Skeletal muscle satellite cell (primary cell): ENCODE measurements at regions not wholly inside any gene's neighbourhood (a gene's known extent, or its start where the extent isn't known, plus 50 kb on each side); places are given as distances from the start of the nearest gene placed in this dataset.

ENCODE experiments used
- H3K27me3 ChIP-seq: 2 replicates; pipeline ENCODE4 v1.7.0; 2013; ENCODE audit warnings: low read length; ENCODE audit not compliant: control insufficient read depth, insufficient read depth
- H3K36me3 ChIP-seq: 2 replicates; pipeline ENCODE4 v1.7.0; 2013; ENCODE audit warnings: mild to moderate bottlenecking, control low read depth, low read length; ENCODE audit not compliant: insufficient read depth
- H3K4me1 ChIP-seq: 2 replicates; pipeline ENCODE4 v1.7.0; 2013; ENCODE audit warnings: low read length; ENCODE audit not compliant: control insufficient read depth, insufficient read depth
- H3K4me2 ChIP-seq: 2 replicates; pipeline ENCODE4 v1.7.0; 2013; ENCODE audit warnings: mild to moderate bottlenecking, low read length
- H3K4me3 ChIP-seq: 2 replicates; pipeline ENCODE4 v1.7.0; 2013; ENCODE audit warnings: low read length
- H3K9ac ChIP-seq: 2 replicates; pipeline ENCODE4 v1.7.0; 2013; ENCODE audit warnings: mild to moderate bottlenecking, low read depth, low read length, moderate library complexity
- H3K9me3 ChIP-seq: replicated peaks from 2 replicates; pipeline ENCODE4 v1.7.0; 2013; ENCODE audit warnings: mild to moderate bottlenecking, control low read depth, low read length

- H3K36me3 ChIP-seq: no peaks in the 10 kb centered on the region
- no peaks in the 10 kb centered on the region for H3K27me3 ChIP-seq
Measured at GRCh38 chr12:105864316-105864715, 274.4 kb downstream of the NUAK1 start.

GRCh38 chr12:105864901-105865300, 273.9 kb downstream of the NUAK1 start:
- H3K4me3 ChIP-seq: no peak overlapping the region
- no peak overlapping the region for H3K9ac ChIP-seq
- H3K9me3 ChIP-seq: no peaks in the 10 kb centered on the region
- no peak overlapping the region for H3K4me2 ChIP-seq
- no peaks in the 10 kb centered on the region for H3K36me3 ChIP-seq
- H3K4me1 ChIP-seq: no peaks in the 10 kb centered on the region
- no peaks in the 10 kb centered on the region for H3K27me3 ChIP-seq

More at GRCh38 chr12:105864316-105864715, 274.4 kb downstream of the NUAK1 start:
- Histone ChIP-seq H3K9me3 (no peaks in the 10 kb centered on the region), H3K4me1 (no peaks in the 10 kb centered on the region), H3K4me3 (no peak overlapping the region), H3K4me2 (no peak overlapping the region), H3K9ac (no peak overlapping the region)

- no peaks in the 10 kb centered on the region for H3K9me3 ChIP-seq
- no peaks in the 10 kb centered on the region for H3K36me3 ChIP-seq
- no peak overlapping the region for H3K9ac ChIP-seq
- no peak overlapping the region for H3K4me3 ChIP-seq
- no peaks in the 10 kb centered on the region for H3K27me3 ChIP-seq
- no peaks in the 10 kb centered on the region for H3K4me1 ChIP-seq
- H3K4me2 ChIP-seq: no peak overlapping the region
Measured at GRCh38 chr12:105865886-105866285, 272.9 kb downstream of the NUAK1 start.

GRCh38 chr12:105874121-105874520, 264.6 kb downstream of the NUAK1 start:
- H3K27me3 ChIP-seq: no peaks in the 10 kb centered on the region
- H3K36me3 ChIP-seq: no peaks in the 10 kb centered on the region
- no peak overlapping the region for H3K4me3 ChIP-seq
- no peak overlapping the region for H3K9ac ChIP-seq
- no peak overlapping the region for H3K4me2 ChIP-seq
- no peaks in the 10 kb centered on the region for H3K9me3 ChIP-seq
- H3K4me1 ChIP-seq: no peaks in the 10 kb centered on the region

- H3K4me1 ChIP-seq: no peaks in the 10 kb centered on the region
- no peaks in the 10 kb centered on the region for H3K27me3 ChIP-seq
- no peaks in the 10 kb centered on the region for H3K9me3 ChIP-seq
- H3K36me3 ChIP-seq: no peaks in the 10 kb centered on the region
- H3K9ac ChIP-seq: no peak overlapping the region
- no peak overlapping the region for H3K4me2 ChIP-seq
- H3K4me3 ChIP-seq: no peak overlapping the region
Measured at GRCh38 chr12:105876396-105876927, 262.3 kb downstream of the NUAK1 start.

GRCh38 chr12:105878964-105879363, 259.8 kb downstream of the NUAK1 start:
- H3K9me3 ChIP-seq: no peaks in the 10 kb centered on the region
- H3K4me2 ChIP-seq: no peak overlapping the region
- H3K4me3 ChIP-seq: no peak overlapping the region
- no peaks in the 10 kb centered on the region for H3K36me3 ChIP-seq
- no peak overlapping the region for H3K9ac ChIP-seq
- H3K27me3 ChIP-seq: no peaks in the 10 kb centered on the region
- no peaks in the 10 kb centered on the region for H3K4me1 ChIP-seq

- Histone ChIP-seq H3K27me3 (no peaks in the 10 kb centered on the region), H3K36me3 (no peaks in the 10 kb centered on the region), H3K9ac (no peak overlapping the region), H3K4me1 (no peaks in the 10 kb centered on the region), H3K9me3 (no peaks in the 10 kb centered on the region), H3K4me2 (no peak overlapping the region), H3K4me3 (no peak overlapping the region)
Measured at GRCh38 chr12:105880824-105881388, 257.8 kb downstream of the NUAK1 start.

GRCh38 chr12:105882404-105882803, 256.4 kb downstream of the NUAK1 start:
- H3K27me3 ChIP-seq: no peaks in the 10 kb centered on the region

GRCh38 chr12:105887131-105887530, 251.6 kb downstream of the NUAK1 start:
- H3K27me3 ChIP-seq: no peaks in the 10 kb centered on the region
- H3K4me1 ChIP-seq: no peaks in the 10 kb centered on the region
- no peaks in the 10 kb centered on the region for H3K36me3 ChIP-seq
- H3K9me3 ChIP-seq: no peaks in the 10 kb centered on the region
- no peak overlapping the region for H3K4me2 ChIP-seq
- no peak overlapping the region for H3K9ac ChIP-seq
- H3K4me3 ChIP-seq: no peak overlapping the region

More at GRCh38 chr12:105882404-105882803, 256.4 kb downstream of the NUAK1 start:
- H3K9ac ChIP-seq: no peak overlapping the region
- H3K4me1 ChIP-seq: no peaks in the 10 kb centered on the region
- H3K9me3 ChIP-seq: no peaks in the 10 kb centered on the region
- no peak overlapping the region for H3K4me3 ChIP-seq
- no peaks in the 10 kb centered on the region for H3K36me3 ChIP-seq
- H3K4me2 ChIP-seq: no peak overlapping the region

- no peaks in the 10 kb centered on the region for H3K36me3 ChIP-seq
- no peak overlapping the region for H3K9ac ChIP-seq
- H3K4me3 ChIP-seq: no peak overlapping the region
Measured at GRCh38 chr12:105888696-105889095, 250.1 kb downstream of the NUAK1 start.

GRCh38 chr12:105892362-105892910, 246.3 kb downstream of the NUAK1 start:
- Histone ChIP-seq H3K4me1 (no peaks in the 10 kb centered on the region), H3K4me3 (no peak overlapping the region), H3K4me2 (no peak overlapping the region), H3K9me3 (no peaks in the 10 kb centered on the region), H3K27me3 (no peaks in the 10 kb centered on the region), H3K36me3 (no peaks in the 10 kb centered on the region), H3K9ac (no peak overlapping the region)

More at GRCh38 chr12:105888696-105889095, 250.1 kb downstream of the NUAK1 start:
- H3K4me2 ChIP-seq: no peak overlapping the region
- H3K27me3 ChIP-seq: no peaks in the 10 kb centered on the region
- no peaks in the 10 kb centered on the region for H3K4me1 ChIP-seq
- H3K9me3 ChIP-seq: no peaks in the 10 kb centered on the region
